Activated effector memory CD4-positive, alpha-beta T cell treated with anti-CD3 and anti-CD28 coated beads, Interleukin-2, amount 50 U/mL, for 16 hours (primary cell): ENCODE measurements at regions not wholly inside any gene's neighbourhood (a gene's known extent, or its start where the extent isn't known, plus 50 kb on each side); places are given as distances from the start of the nearest gene placed in this dataset.

Experiments
- DNase-seq: peaks from one replicate; pipeline ENCODE4 v3.0.0-alpha.2; 2020

DNA sequence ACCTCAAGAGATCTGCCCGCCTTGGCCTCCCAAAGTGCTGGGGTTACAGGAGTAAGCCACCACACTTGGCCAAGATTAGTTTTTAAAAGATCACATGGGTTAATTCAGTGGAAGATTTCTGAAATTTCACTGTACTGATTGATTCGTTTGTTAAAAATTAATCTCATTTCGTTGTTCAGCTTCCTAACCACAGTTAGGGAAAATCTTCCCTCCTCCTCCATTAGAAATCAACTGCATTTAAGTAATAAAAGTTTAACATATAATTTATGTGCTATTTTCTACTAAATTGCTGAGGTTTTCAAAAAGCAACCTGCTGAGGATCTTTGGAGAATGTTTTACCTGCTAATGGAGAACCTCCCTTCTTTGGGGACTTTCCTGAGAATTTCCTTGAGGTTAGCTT is 522.4 kb downstream of the GATA3 start:
- DNase-seq: no peak

DNA sequence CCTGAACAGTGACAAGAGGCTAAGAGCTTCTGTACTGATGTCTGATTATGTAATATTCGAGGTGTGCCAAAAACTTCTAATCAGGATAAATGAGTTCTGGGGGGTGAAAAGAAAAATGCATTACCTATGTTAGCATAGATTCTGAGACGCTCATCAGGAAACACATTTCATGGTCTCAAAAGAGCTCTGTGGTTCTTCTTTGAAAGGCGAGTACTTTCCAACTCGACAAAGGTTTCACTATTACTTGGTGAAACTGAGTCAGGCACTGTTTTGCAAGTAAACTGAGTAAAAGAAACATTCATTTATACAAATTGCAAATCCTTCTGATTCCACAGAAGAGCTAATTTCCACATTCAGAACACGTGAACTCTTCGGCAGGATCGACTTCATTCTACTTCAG is 523.2 kb downstream of the GATA3 start:
- DNase-seq: no peak

GRCh38 chr10:8581521-8582225 is 527.2 kb downstream of the GATA3 start:
- DNase-seq: no peak

- no peak for DNase-seq
Observed at GRCh38 chr10:8583096-8583495, 528.6 kb downstream of the GATA3 start.

- no peak for DNase-seq
Observed at GRCh38 chr10:8584666-8585065, 530.2 kb downstream of the GATA3 start.

GRCh38 chr10:8586504-8586903 is 532.0 kb downstream of the GATA3 start:
- DNase-seq: no peak

GRCh38 chr10:8588135-8588534 is 533.6 kb downstream of the GATA3 start:
- no peak for DNase-seq

GRCh38 chr10:8590518-8590917 is 536.0 kb downstream of the GATA3 start:
- no peak for DNase-seq

DNA sequence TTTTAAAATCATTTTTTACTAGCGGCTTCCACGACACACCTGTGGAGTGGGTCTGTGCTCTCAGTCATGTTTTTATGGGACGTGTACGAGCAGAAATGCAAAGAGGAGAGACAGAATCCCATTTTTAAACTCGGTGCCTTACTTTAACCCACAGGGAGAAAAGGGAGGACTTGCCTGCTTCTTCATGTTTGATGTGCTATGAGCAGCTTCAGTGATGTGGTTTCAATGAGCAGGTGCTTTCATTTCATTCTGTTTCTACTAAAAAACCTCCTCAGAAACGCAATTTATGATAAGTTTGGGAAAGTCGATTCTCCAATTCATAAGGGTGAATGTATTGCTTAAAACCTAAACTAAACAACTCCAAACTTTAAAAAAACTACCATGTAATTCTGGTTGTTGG is 537.2 kb downstream of the GATA3 start:
- DNase-seq: no peak

- DNase-seq: no peak
Observed at GRCh38 chr10:8594176-8594575, 539.7 kb downstream of the GATA3 start.

DNA sequence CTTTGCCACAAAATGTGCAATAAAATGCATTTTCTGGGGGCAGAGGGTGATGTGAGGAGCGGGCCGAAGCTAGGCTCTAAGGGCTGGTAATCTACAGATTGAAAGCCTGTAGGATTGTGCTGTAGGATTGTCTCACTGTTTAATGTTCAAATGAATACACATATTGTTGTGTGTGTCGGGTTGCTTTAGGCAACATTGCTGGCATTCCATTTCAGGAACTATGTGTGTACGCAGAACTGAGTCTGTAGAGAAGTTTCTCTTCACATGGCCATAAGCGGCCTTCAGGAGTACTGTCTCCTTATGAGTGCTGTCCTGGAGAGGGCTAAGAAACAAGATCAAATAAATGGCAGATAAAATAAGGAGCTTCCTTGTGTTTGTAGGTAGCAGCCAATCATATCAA is 540.2 kb downstream of the GATA3 start:
- no peak for DNase-seq

DNA sequence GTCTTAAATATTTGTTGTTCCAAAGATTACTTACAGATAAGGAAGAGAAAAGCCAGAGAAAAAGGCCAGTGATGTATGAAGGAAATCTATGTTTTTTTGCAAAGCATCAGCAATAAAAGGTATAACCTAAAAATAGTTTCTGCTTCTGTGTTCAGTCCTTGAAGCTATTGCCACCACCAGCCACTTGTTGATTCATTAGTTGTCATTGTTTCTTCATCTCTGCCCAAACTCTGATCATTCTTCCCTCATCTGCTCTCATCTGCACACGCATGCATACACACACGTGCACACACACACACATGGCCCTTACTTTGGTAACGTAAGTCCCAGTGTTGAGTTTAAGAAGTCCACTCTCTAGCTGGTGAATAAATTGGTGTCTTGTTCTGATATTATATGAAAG is 540.7 kb downstream of the GATA3 start:
- no peak for DNase-seq

DNA sequence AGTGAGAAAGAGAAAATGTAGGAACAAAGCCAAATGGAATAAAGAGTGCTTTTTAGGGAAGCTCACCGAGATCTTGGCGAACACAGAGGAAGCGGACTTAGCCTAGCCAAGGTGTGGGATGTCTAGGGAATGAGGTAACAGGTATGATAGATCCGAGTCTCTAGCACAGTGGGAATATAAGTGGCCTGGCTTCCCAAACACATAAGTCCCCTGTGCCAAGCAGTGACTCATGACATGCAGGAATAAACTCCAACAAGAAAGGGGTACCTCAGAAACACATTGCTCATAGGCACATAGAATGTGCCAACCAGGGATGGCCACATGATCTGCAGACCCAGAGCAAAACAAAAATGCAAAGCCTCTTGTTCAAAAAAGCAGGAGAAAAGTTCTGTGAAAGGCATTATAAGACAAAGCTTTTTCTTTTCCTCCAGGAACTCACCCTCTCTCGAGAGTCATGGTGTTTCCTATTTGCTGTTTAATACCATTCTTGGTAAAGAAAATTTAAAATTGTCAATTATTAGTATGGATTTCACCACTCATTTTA is 542.5 kb downstream of the GATA3 start:
- DNase-seq: no peak

DNA sequence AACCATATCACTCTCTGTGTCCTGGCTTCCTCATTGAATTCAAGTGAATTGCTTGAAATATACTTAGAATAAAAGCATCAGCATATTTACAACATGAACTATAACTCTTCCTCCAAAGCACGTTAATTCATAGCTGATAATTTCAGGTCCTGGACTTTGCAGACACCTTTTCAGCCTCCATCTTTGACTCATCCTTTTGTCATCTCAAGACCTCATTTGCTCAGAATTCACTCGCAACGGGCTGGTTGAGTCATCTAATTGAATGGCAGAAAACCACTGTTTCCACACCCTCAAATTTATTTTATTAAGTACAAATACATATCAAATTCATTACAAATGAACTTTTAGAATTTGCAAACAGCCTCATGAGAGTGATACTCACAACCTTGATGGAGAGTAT is 545.7 kb downstream of the GATA3 start:
- DNase-seq: no peak

- no peak for DNase-seq
Observed at GRCh38 chr10:8602821-8603220, 548.3 kb downstream of the GATA3 start.

GRCh38 chr10:8614054-8614565 is 559.6 kb downstream of the GATA3 start:
- DNase-seq: no peak

- DNase-seq: no peak
Observed at GRCh38 chr10:8615118-8615517, 560.6 kb downstream of the GATA3 start.

DNA sequence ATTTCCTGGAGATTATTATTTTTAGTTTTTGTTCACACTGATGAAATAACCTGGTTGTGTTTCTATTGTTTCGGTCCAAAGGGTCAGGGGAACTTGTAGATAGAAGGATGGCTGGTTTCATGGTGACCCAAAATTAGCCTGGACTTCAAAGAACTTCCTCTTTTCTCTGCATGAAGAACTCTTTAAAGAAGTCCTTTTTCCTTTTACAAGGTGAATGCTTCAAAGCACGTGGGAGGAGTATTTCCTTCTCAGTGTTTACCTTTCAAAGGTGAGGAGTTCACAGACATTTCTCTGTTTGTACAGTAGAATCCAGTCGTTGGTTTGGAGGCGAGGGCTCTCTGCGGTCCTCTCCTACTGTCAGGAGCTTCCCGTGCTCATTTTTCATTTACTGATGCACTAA is 561.7 kb downstream of the GATA3 start:
- DNase-seq: no peak

DNA sequence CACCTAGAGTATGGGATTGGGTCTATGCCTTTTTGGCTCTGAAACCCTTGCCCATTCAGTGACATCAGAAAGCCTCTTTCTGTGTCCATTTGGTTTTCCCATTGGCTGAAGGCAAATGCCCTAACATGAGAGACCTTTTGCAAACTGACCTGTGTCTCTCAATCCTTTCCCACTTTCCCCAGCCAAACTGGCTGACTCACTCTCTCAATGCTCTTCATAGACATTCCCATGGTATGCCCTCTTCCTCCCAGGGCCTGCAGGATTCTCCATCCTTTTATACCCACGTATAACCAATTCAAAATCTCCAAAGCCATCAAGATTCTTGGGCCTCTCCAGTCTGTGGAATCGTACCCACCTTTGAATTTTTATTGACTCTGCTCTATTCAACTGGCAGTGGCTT is 563.3 kb downstream of the GATA3 start:
- DNase-seq: no peak

DNA sequence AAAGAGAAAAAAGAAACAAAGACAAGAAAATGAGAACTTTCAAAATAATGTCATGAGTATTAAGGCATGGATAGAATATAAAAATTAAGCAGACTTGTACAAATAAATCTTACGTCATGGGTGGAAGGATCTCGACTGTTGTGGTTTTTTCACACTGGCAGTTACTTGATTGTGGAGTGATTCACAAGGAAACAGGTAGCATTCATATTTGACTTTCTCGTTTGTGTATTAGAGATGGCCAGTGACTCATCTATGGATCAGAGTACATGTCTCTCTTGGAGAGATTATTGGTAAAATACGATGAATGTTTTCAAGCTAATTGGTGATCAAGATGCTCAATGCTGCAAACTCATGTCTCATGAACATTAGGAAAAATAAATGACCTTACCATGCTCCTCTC is 564.3 kb downstream of the GATA3 start:
- no peak for DNase-seq

DNA sequence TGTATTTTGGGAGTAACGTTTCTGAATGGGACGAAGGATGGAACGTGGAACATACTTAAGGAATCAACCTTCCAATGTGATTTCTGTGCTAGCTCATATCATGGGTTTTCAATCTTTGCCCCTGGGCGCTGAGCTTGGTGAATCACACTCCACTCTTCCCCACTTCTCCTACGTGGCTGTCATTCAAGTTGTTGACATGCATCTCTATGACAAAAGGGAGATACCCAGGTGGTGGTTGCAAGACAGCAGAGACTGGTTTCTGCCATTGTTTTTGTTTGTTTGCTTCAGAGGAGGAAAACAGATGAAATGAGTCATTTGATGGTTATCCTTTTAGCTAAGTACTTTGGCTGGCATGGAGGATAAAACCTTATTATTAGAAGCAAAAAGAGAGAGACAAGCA is 573.9 kb downstream of the GATA3 start:
- DNase-seq: no peak

DNA sequence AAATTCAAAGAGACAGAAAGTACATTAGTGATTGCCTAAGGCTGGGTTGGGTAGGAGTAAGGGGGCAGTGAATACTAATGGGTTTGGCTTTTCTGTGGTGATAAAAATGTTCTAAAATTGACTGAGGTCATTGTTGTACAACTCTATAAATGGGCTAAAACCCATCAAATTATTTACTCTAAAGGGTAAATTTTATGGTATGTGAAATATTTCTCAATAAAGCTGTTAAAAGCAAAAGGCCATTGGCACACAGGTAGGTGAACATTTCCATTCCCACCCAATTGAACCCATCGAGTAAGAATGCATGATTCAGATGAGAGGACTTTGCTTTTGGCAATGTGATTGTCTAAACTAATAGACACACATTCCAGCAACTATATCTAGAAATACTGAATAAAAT is 579.4 kb downstream of the GATA3 start:
- no peak for DNase-seq

- DNase-seq: no peak
Observed at GRCh38 chr10:8636371-8636770, 581.9 kb downstream of the GATA3 start.

DNA sequence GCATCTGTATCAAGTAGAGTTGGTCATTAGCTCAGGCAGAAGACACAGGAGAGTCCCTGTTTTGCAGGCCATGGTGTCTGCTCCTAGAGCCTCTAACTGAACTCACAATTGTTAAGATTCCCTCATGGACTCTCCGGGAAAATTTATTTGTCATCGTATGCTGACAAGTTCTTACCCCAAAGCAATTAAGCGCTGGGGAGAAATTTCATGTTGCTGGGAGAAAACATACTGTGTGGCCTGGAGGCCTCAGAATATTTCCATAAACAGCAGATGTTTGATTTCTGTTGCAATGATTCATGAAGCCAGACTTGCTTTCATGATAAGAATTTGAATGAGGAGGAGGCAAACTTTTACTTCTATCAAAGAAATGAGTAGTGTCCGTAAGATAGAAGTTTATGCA is 583.2 kb downstream of the GATA3 start:
- DNase-seq: no peak

DNA sequence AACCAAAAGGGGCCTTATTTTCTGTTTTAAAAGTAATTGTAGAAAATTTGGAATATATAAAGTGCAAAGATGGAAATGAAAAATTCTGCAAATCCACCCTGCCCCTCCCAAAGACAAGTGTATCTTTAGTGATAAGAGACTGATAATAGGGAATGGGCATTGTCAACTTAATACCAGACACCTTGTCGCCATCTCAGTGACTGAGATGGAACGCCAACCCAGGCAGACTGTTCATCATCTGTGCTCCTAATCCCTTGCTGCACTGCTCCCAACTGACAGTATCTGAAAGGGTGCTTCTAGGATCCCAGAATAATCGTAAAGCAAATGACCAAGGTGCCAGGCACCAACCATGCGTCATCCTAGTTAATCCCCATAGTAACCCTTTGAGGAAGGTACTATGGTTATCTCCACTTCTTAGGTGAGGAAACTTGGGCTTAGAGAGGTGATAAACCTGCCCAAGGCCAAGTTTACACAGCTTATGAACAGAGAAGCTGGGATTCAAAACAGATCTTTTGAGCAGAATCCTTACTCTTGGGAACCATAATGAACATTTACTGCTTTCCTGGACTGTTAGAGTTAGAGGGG is 583.7 kb downstream of the GATA3 start:
- DNase-seq: no peak
